Ascending aorta (tissue), 2 donors: ENCODE measurements at regions not wholly inside any gene's neighbourhood (a gene's known extent, or its start where the extent isn't known, plus 50 kb on each side); places are given as distances from the start of the nearest gene placed in this dataset.

Experiments
- DNase-seq, 2 donors: peaks; one replicate each; pipeline ENCODE4 v3.0.0-alpha.2; 2019; ENCODE audit warnings: low spot score in 2 of 2
- H3K27ac ChIP-seq, 2 donors: fragments of 200-600 bp; sonication (generic); one replicate each; pipeline ENCODE4 v1.5.1; 2016 to 2017; ENCODE audit warnings: mild to moderate bottlenecking in 1 of 2
- H3K27me3 ChIP-seq: fragments of 200-600 bp; sonication (generic); one replicate; pipeline ENCODE4 v1.5.1; 2017
- H3K36me3 ChIP-seq, 2 donors: fragments of 200-600 bp; sonication (generic); one replicate each; pipeline ENCODE4 v1.5.1; 2016
- H3K4me1 ChIP-seq, 2 donors: fragments of 200-600 bp; sonication (generic); one replicate each; pipeline ENCODE4 v1.5.1; 2016 to 2017; ENCODE audit warnings: mild to moderate bottlenecking in 1 of 2
- H3K4me3 ChIP-seq, 2 donors: fragments of 200-600 bp; sonication (generic); one replicate each; pipeline ENCODE4 v1.5.1; 2016 to 2017; ENCODE audit warnings: mild to moderate bottlenecking in 1 of 2
- H3K9me3 ChIP-seq, 2 donors: fragments of 200-600 bp; sonication (generic); one replicate each; pipeline ENCODE4 v1.5.1; 2016
- intact Hi-C: fragments of 100-400 bp; cut with DNase I; formaldehyde crosslinking; loops from one replicate; pipeline ENCODE4 v1.15.1; 2023
- TF ChIP-seq, protein P1 (sequence below), 3 experiments: fragments of 200-600 bp in 2 of 3; fragments of 450-650 bp in 1 of 3; sonication (generic) in 2 of 3; IDR thresholded peaks; one replicate each; pipeline ENCODE4 v1.5.1; 2016 to 2019; ENCODE audit warnings: antibody characterized with exemption in 3 of 3, mild to moderate bottlenecking in 1 of 3, moderate library complexity in 1 of 3

GRCh38 chr5:81819556-81820317 is 68.8 kb upstream of the SSBP2 start:
- Histone ChIP-seq H3K4me3 (no peak overlapping the region), H3K4me1 (peaks cover 3 to 5% of the 10 kb centered on the region in 2 donors), H3K36me3 (no peaks in the 10 kb centered on the region), H3K27ac (no peak overlapping the region), H3K27me3 (no peaks in the 10 kb centered on the region), H3K9me3 (no peaks in the 10 kb centered on the region)
- TF ChIP-seq, protein P1, sequence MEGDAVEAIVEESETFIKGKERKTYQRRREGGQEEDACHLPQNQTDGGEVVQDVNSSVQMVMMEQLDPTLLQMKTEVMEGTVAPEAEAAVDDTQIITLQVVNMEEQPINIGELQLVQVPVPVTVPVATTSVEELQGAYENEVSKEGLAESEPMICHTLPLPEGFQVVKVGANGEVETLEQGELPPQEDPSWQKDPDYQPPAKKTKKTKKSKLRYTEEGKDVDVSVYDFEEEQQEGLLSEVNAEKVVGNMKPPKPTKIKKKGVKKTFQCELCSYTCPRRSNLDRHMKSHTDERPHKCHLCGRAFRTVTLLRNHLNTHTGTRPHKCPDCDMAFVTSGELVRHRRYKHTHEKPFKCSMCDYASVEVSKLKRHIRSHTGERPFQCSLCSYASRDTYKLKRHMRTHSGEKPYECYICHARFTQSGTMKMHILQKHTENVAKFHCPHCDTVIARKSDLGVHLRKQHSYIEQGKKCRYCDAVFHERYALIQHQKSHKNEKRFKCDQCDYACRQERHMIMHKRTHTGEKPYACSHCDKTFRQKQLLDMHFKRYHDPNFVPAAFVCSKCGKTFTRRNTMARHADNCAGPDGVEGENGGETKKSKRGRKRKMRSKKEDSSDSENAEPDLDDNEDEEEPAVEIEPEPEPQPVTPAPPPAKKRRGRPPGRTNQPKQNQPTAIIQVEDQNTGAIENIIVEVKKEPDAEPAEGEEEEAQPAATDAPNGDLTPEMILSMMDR (IDR thresholded peaks at IDR 0.05) = no peak
- intact Hi-C loops = no loop called here
- no peak for DNase-seq

- Histone ChIP-seq H3K4me1 (peaks cover 3 to 5% of the 10 kb centered on the region in 2 donors), H3K9me3 (no peaks in the 10 kb centered on the region), H3K4me3 (no peak overlapping the region), H3K27me3 (no peaks in the 10 kb centered on the region), H3K36me3 (no peaks in the 10 kb centered on the region), H3K27ac (no peak overlapping the region)
- TF ChIP-seq, protein P1 (IDR thresholded peaks at IDR 0.05) = no peak
- intact Hi-C loops = no loop called here
- no peak for DNase-seq
Measured at GRCh38 chr5:81817980-81818379, 67.1 kb upstream of the SSBP2 start.

- TF ChIP-seq, protein P1 (IDR thresholded peaks at IDR 0.05) = no peak
- Histone ChIP-seq H3K27me3 (no peaks in the 10 kb centered on the region), H3K36me3 (no peaks in the 10 kb centered on the region), H3K9me3 (no peaks in the 10 kb centered on the region), H3K4me1 (peaks cover 3 to 5% of the 10 kb centered on the region in 2 donors), H3K4me3 (no peak overlapping the region), H3K27ac (no peak overlapping the region)
- DNase-seq = no peak
- intact Hi-C loops = no loop called here
Measured at GRCh38 chr5:81817086-81817485, 66.2 kb upstream of the SSBP2 start.

- Histone ChIP-seq H3K36me3 (no peaks in the 10 kb centered on the region), H3K27me3 (no peaks in the 10 kb centered on the region), H3K27ac (no peak overlapping the region), H3K4me3 (no peak overlapping the region), H3K9me3 (no peaks in the 10 kb centered on the region), H3K4me1 (peaks cover 0 to 5% of the 10 kb centered on the region in 2 donors)
- TF ChIP-seq, protein P1 (IDR thresholded peaks at IDR 0.05) = no peak
- intact Hi-C loops = no loop called here
- no peak for DNase-seq
Measured at GRCh38 chr5:81815321-81815720, 64.4 kb upstream of the SSBP2 start.

GRCh38 chr5:81808106-81808505 is 57.2 kb upstream of the SSBP2 start:
- H3K27me3 ChIP-seq = no peaks in the 10 kb centered on the region
- DNase-seq = no peak
- intact Hi-C loops = no loop called here
- no peak overlapping the region for H3K4me3 ChIP-seq
- peaks cover 0 to 21% of the 10 kb centered on the region in 2 donors for H3K9me3 ChIP-seq
- TF ChIP-seq, protein P1 (IDR thresholded peaks at IDR 0.05) = no peak
- H3K27ac ChIP-seq = no peak overlapping the region
- H3K36me3 ChIP-seq = no peaks in the 10 kb centered on the region
- H3K4me1 ChIP-seq = no peaks in the 10 kb centered on the region
